ENCODE measurements at regions not wholly inside any gene's neighbourhood (a gene's known extent, or its start where the extent isn't known, plus 50 kb on each side); places are given as distances from the start of the nearest gene placed in this dataset.
A peak's percentile ranks its signal among the peaks of the same experiment; 100 is the strongest.

DNA sequence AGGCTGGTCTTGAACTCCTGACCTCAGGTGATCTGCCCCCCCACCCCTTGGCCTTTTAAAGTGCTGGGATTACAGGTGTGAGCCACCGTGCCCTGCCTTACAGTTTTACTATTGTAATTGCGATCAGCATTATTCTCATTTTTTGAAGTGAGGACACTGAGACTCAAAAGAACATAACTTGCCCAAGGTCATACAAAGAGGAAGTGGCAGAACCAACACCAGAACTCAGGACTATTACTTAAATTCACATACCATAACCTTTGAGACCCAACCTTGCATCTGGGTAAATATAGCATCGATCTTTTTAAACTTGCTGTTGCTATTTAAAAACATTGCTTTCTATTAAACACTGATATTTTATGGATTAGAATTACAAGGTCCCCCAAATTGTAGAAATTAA, 54.2 kb downstream of the FOXI1 start:
- no peaks in the 10 kb centered on the region for H3K27me3 ChIP-seq (ENCODE audit: low read depth, low read length)
- no peaks in the 10 kb centered on the region for H3K36me3 ChIP-seq (replicated peaks; ENCODE audit: low read depth, low read length)
- no peaks in the 10 kb centered on the region for H3K9me3 ChIP-seq (ENCODE audit: insufficient read depth, low read length)
- no peak for TF ChIP-seq EZH2phosphoT487 (IDR thresholded peaks at IDR 0.05; ENCODE audit: low read depth)
- TF ChIP-seq, protein P1, sequence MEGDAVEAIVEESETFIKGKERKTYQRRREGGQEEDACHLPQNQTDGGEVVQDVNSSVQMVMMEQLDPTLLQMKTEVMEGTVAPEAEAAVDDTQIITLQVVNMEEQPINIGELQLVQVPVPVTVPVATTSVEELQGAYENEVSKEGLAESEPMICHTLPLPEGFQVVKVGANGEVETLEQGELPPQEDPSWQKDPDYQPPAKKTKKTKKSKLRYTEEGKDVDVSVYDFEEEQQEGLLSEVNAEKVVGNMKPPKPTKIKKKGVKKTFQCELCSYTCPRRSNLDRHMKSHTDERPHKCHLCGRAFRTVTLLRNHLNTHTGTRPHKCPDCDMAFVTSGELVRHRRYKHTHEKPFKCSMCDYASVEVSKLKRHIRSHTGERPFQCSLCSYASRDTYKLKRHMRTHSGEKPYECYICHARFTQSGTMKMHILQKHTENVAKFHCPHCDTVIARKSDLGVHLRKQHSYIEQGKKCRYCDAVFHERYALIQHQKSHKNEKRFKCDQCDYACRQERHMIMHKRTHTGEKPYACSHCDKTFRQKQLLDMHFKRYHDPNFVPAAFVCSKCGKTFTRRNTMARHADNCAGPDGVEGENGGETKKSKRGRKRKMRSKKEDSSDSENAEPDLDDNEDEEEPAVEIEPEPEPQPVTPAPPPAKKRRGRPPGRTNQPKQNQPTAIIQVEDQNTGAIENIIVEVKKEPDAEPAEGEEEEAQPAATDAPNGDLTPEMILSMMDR (IDR thresholded peaks at IDR 0.05; ENCODE audit: low read depth, low read length): no peak
- H3K4me2 ChIP-seq (ENCODE audit: low read length): peak overlapping the region; percentile 87
- H3K79me2 ChIP-seq (ENCODE audit: low read length): no peaks in the 10 kb centered on the region
- H3K4me3 ChIP-seq (ENCODE audit: low read length): peak overlapping the region; percentile 61; the same call in 1 of the 2 replicates
- peak overlapping the region; percentile 34; the same call in 1 of the 2 replicates for H3K9ac ChIP-seq (ENCODE audit: low read length)
- peaks cover 55% of the 10 kb centered on the region for H3K4me1 ChIP-seq (ENCODE audit: low read length)
- H2AFZ ChIP-seq (ENCODE audit: low read depth, low read length): 0 out of 2 replicates have a peak overlapping the region, but pooled peaks have one; percentile 1
- H3K27ac ChIP-seq (ENCODE audit: low read length): peak overlapping the region; percentile 76
- no peaks in the 10 kb centered on the region for H4K20me1 ChIP-seq (ENCODE audit: insufficient read depth, low read length)

DNA sequence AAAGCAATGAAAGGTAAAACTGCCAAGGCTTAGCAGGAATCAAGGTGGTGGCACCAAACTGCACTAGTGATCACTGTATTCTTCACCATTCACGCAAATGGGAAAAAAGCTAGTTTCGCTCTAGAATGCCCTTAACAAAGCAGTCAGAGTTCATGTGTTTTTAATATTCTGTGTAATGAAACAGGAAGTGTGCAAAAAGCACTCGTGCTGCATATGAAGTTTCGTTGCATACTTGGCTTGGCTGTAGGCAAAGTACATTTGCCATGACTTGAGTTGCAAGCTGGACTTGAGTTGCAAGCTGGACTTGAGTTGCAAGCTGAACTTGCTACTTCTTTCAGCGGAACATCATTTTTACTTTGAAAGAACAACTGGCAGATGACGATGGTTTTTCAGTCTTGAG, 55.4 kb downstream of the FOXI1 start:
- TF ChIP-seq, protein P1 (IDR thresholded peaks at IDR 0.05; ENCODE audit: low read depth, low read length): no peak
- no peak for TF ChIP-seq EZH2phosphoT487 (IDR thresholded peaks at IDR 0.05; ENCODE audit: low read depth)
- no peaks in the 10 kb centered on the region for H3K27me3 ChIP-seq (ENCODE audit: low read depth, low read length)
- H3K27ac ChIP-seq (ENCODE audit: low read length): peak overlapping the region; percentile 76
- H3K9ac ChIP-seq (ENCODE audit: low read length): peak overlapping the region; percentile 34; the same call in 1 of the 2 replicates
- no peaks in the 10 kb centered on the region for H4K20me1 ChIP-seq (ENCODE audit: insufficient read depth, low read length)
- H3K4me1 ChIP-seq (ENCODE audit: low read length): peaks cover 46% of the 10 kb centered on the region
- H3K79me2 ChIP-seq (ENCODE audit: low read length): no peaks in the 10 kb centered on the region
- H3K36me3 ChIP-seq (replicated peaks; ENCODE audit: low read depth, low read length): no peaks in the 10 kb centered on the region
- no peak overlapping the region for H2AFZ ChIP-seq (ENCODE audit: low read depth, low read length)
- H3K4me2 ChIP-seq (ENCODE audit: low read length): peak overlapping the region; percentile 87
- peak overlapping the region; percentile 61 for H3K4me3 ChIP-seq (ENCODE audit: low read length)
- H3K9me3 ChIP-seq (ENCODE audit: insufficient read depth, low read length): no peaks in the 10 kb centered on the region

DNA sequence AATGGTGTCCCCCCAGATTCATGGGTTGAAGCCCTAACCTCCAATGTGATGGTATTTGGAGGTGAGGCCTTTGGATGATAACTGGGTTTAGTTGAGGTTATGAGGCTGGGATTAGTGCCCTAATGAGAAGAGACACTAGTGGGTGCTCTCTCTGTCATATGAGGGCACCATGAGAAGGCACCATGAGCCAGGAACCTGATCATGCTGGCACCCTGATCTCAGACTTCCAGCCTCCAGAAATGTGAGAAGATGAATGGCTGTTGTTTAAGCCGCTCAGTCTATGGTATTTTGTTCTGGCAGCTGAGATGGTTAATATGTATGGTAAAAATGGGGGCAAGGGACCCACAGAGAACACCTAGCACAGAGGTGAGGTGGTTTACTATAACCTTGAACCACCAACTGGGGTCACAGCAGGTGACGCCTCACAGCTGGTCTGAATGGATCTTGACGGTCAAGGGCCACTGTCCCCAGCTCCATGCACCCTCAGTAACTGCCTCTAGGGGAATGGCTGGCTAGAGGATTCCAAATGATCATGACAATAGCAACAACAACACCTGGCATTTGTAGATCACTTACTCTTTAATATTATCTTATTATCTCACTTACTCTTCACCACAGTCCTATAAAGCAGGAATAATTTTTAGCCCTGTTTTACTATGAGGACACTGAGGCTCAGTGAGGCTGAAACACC, 57.1 kb downstream of the FOXI1 start:
- TF ChIP-seq EZH2phosphoT487 (IDR thresholded peaks at IDR 0.05; ENCODE audit: low read depth): no peak
- TF ChIP-seq, protein P1 (IDR thresholded peaks at IDR 0.05; ENCODE audit: low read depth, low read length): no peak
- peaks cover 39% of the 10 kb centered on the region for H3K4me1 ChIP-seq (ENCODE audit: low read length)
- no peaks in the 10 kb centered on the region for H3K9me3 ChIP-seq (ENCODE audit: insufficient read depth, low read length)
- H3K36me3 ChIP-seq (replicated peaks; ENCODE audit: low read depth, low read length): no peaks in the 10 kb centered on the region
- H3K27ac ChIP-seq (ENCODE audit: low read length): no peak overlapping the region
- H3K27me3 ChIP-seq (ENCODE audit: low read depth, low read length): no peaks in the 10 kb centered on the region
- no peak overlapping the region for H2AFZ ChIP-seq (ENCODE audit: low read depth, low read length)
- H4K20me1 ChIP-seq (ENCODE audit: insufficient read depth, low read length): no peaks in the 10 kb centered on the region
- no peaks in the 10 kb centered on the region for H3K79me2 ChIP-seq (ENCODE audit: low read length)
- H3K4me3 ChIP-seq (ENCODE audit: low read length): no peak overlapping the region
- no peak overlapping the region for H3K4me2 ChIP-seq (ENCODE audit: low read length)
- H3K9ac ChIP-seq (ENCODE audit: low read length): no peak overlapping the region

DNA sequence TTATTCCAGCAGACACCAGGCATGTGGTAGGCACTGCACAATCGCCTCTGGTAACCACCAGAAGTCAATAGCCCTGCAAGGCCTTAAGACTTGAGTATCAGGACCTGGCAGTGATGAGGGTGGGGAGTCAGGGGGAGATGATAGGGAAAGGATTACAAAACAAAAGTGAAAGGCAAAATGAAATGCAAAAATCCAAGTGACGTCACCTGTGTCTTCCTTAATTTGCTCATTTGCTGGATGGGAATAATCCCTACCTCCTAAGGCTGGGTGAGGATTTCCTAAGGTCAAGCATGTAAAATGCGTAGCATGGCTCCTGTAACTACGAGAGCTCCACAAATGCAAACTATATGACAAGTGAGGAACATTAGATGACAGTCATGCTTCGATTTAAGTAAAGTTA, 58.4 kb downstream of the FOXI1 start:
- Histone ChIP-seq H3K9ac (ENCODE audit: low read length) (no peak overlapping the region), H2AFZ (ENCODE audit: low read depth, low read length) (no peak overlapping the region), H3K27me3 (ENCODE audit: low read depth, low read length) (no peaks in the 10 kb centered on the region), H4K20me1 (ENCODE audit: insufficient read depth, low read length) (no peaks in the 10 kb centered on the region), H3K4me1 (ENCODE audit: low read length) (peaks cover 52% of the 10 kb centered on the region), H3K4me2 (ENCODE audit: low read length) (no peak overlapping the region), H3K36me3 (replicated peaks; ENCODE audit: low read depth, low read length) (no peaks in the 10 kb centered on the region), H3K27ac (ENCODE audit: low read length) (no peak overlapping the region), H3K79me2 (ENCODE audit: low read length) (no peaks in the 10 kb centered on the region), H3K4me3 (ENCODE audit: low read length) (no peak overlapping the region), H3K9me3 (ENCODE audit: insufficient read depth, low read length) (no peaks in the 10 kb centered on the region)
- TF ChIP-seq EZH2phosphoT487 (IDR thresholded peaks at IDR 0.05; ENCODE audit: low read depth): no peak
- TF ChIP-seq, protein P1 (IDR thresholded peaks at IDR 0.05; ENCODE audit: low read depth, low read length): no peak
